Loucy (cell line): ENCODE measurements at regions not wholly inside any gene's neighbourhood (a gene's known extent, or its start where the extent isn't known, plus 50 kb on each side); places are given as distances from the start of the nearest gene placed in this dataset.

Experiments used
- CTCF ChIP-seq: fragments of 200-600 bp; sonication (generic); conservative IDR thresholded peaks from 2 replicates; pipeline ENCODE4 v1.5.1; 2014; ENCODE audit warnings: mild to moderate bottlenecking, antibody characterized with exemption, low read length
- EZH2phosphoT487 ChIP-seq: fragments of 200-600 bp; IDR thresholded peaks from 2 replicates; pipeline ENCODE4 v1.6.1; 2018; ENCODE audit warnings: antibody characterized with exemption, mild to moderate bottlenecking, moderate library complexity, borderline replicate concordance

GRCh38 chr4:71132486-71132885 is 139.0 kb downstream of the DCK start:
- TF ChIP-seq CTCF, result no peak
- no peak for TF ChIP-seq EZH2phosphoT487
